ENCODE measurements at regions not wholly inside any gene's neighbourhood (a gene's known extent, or its start where the extent isn't known, plus 50 kb on each side); places are given as distances from the start of the nearest gene placed in this dataset.

DNA sequence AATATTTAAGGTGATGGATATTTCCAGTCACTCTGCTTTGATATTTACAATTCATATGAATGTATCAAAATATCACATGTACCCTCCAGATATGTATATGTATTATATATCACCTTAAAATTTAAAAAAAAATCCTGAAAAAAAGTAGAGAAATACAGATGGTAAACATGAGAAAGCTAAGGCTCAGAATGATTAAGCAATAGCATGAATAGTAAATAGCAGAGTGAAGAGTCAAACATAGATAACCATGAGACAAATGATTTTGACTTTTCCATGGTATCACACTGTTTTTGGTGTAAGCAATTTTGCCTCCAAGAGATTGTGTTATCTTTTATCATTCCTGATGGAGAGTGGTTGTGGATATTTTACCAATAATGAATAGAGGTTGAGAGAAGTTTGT, 868.8 kb downstream of the CDH11 start:
- H3K4me1 Mint-ChIP-seq: no peaks in the 10 kb centered on the region
- no peaks in the 10 kb centered on the region for H3K36me3 Mint-ChIP-seq
- H3K27me3 Mint-ChIP-seq (ENCODE audit: low read depth): no peaks in the 10 kb centered on the region
- TF ChIP-seq, protein P1, sequence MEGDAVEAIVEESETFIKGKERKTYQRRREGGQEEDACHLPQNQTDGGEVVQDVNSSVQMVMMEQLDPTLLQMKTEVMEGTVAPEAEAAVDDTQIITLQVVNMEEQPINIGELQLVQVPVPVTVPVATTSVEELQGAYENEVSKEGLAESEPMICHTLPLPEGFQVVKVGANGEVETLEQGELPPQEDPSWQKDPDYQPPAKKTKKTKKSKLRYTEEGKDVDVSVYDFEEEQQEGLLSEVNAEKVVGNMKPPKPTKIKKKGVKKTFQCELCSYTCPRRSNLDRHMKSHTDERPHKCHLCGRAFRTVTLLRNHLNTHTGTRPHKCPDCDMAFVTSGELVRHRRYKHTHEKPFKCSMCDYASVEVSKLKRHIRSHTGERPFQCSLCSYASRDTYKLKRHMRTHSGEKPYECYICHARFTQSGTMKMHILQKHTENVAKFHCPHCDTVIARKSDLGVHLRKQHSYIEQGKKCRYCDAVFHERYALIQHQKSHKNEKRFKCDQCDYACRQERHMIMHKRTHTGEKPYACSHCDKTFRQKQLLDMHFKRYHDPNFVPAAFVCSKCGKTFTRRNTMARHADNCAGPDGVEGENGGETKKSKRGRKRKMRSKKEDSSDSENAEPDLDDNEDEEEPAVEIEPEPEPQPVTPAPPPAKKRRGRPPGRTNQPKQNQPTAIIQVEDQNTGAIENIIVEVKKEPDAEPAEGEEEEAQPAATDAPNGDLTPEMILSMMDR (IDR thresholded peaks at IDR 0.05; ENCODE audit: unreplicated experiment): no peak
- no peak for DNase-seq (ENCODE audit: low spot score in 2 of 2, unreplicated experiment in 2 of 2)
- no peak overlapping the region for H3K27ac Mint-ChIP-seq
- no peak overlapping the region for H3K4me3 Mint-ChIP-seq
- no peaks in the 10 kb centered on the region for H3K9me3 Mint-ChIP-seq

DNA sequence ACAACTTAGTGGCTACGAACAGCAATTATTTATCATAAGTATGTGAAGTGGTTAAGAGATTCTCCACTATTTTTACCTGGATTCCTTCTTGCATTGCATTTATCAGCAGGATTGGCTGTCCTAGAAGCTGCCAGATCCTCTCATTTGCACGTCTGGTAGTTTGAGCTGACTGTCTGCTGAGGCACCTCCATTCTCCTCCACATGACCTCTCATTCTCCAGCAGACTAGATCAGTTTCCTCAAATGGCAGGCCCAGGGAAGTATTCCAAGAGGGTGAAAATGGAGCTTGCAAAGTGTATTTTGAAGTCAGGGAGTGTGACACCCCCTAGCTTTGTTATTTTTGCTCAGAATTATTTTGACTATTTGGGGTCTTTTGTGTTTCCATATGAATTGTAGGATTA, 870.1 kb downstream of the CDH11 start:
- no peak overlapping the region for H3K4me3 Mint-ChIP-seq
- TF ChIP-seq, protein P1 (IDR thresholded peaks at IDR 0.05; ENCODE audit: unreplicated experiment): no peak
- no peaks in the 10 kb centered on the region for H3K27me3 Mint-ChIP-seq (ENCODE audit: low read depth)
- no peak overlapping the region for H3K27ac Mint-ChIP-seq
- no peaks in the 10 kb centered on the region for H3K36me3 Mint-ChIP-seq
- H3K4me1 Mint-ChIP-seq: no peaks in the 10 kb centered on the region
- DNase-seq (ENCODE audit: low spot score in 2 of 2, unreplicated experiment in 2 of 2): no peak
- H3K9me3 Mint-ChIP-seq: no peaks in the 10 kb centered on the region

DNA sequence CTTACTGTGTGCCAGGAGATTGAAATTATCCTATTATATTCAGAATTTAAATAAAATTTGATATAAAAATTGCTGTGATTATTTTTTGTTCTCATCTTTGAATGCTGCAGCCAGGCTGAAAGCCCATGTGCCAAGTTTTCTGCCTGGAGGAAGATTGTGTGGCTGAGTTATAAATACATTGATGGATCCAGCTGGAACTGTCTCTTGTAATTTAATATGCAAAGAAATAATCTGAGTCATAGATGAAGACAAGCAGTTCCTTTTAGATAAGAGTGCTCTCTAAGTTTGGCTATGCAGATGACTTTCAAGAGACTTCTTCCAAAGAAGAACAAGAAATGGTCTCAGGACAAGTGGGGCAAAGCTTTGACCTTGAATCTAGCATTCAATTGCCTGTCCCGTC, 871.0 kb downstream of the CDH11 start:
- Mint-ChIP-seq H3K4me3 (no peak overlapping the region), H3K27ac (no peak overlapping the region), H3K36me3 (no peaks in the 10 kb centered on the region), H3K4me1 (no peaks in the 10 kb centered on the region), H3K9me3 (peaks cover 1% of the 10 kb centered on the region), H3K27me3 (ENCODE audit: low read depth) (no peaks in the 10 kb centered on the region)
- DNase-seq (ENCODE audit: low spot score in 2 of 2, unreplicated experiment in 2 of 2): no peak
- TF ChIP-seq, protein P1 (IDR thresholded peaks at IDR 0.05; ENCODE audit: unreplicated experiment): no peak

DNA sequence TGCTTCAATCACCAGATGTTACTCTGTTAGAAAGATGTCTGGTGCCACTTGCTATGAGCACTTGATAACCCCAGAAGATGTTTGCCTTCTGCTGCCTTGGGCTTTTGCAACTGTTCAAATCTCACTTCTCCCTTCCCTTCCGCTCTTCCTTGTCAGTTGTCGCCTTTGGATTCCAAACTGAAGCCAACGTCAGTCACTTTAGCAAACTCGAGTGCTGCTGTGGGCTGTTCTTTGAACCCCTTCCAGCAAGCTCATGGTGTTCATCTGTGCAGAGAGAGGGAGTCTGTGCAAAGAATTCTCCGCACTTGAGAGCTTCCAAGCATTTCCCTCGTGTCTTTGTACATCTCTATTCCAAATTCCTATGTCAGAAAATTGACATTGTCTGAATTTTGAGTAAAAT, 879.4 kb downstream of the CDH11 start:
- no peaks in the 10 kb centered on the region for H3K36me3 Mint-ChIP-seq
- DNase-seq (ENCODE audit: low spot score in 2 of 2, unreplicated experiment in 2 of 2): no peak
- H3K27me3 Mint-ChIP-seq (ENCODE audit: low read depth): no peaks in the 10 kb centered on the region
- no peak overlapping the region for H3K27ac Mint-ChIP-seq
- no peak overlapping the region for H3K4me3 Mint-ChIP-seq
- TF ChIP-seq, protein P1 (IDR thresholded peaks at IDR 0.05; ENCODE audit: unreplicated experiment): no peak
- H3K9me3 Mint-ChIP-seq: peaks cover 18% of the 10 kb centered on the region
- no peaks in the 10 kb centered on the region for H3K4me1 Mint-ChIP-seq

DNA sequence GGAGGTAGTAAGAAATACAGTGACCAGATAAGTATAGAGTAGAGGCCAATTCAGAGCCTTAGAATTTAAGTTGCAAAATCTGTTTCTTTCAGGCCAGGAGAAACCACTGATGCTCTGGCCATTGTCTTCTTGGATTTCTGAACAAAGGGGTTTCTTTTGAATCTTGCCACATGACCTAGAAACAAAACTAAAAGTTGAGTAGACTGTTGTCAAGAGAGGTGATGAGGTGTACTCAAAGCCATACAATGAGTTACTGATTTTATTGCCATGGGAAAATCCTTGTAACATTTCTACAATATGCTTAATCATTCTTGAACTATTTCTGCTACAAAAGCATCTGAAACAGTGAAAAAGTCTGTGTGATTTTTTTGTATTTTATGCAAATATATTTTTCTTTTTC, 881.3 kb downstream of the CDH11 start:
- Mint-ChIP-seq H3K9me3 (peaks cover 13% of the 10 kb centered on the region), H3K27me3 (ENCODE audit: low read depth) (peaks cover 2% of the 10 kb centered on the region), H3K36me3 (no peaks in the 10 kb centered on the region), H3K27ac (no peak overlapping the region), H3K4me1 (no peaks in the 10 kb centered on the region), H3K4me3 (no peak overlapping the region)
- DNase-seq (ENCODE audit: low spot score in 2 of 2, unreplicated experiment in 2 of 2): no peak
- TF ChIP-seq, protein P1 (IDR thresholded peaks at IDR 0.05; ENCODE audit: unreplicated experiment): no peak

DNA sequence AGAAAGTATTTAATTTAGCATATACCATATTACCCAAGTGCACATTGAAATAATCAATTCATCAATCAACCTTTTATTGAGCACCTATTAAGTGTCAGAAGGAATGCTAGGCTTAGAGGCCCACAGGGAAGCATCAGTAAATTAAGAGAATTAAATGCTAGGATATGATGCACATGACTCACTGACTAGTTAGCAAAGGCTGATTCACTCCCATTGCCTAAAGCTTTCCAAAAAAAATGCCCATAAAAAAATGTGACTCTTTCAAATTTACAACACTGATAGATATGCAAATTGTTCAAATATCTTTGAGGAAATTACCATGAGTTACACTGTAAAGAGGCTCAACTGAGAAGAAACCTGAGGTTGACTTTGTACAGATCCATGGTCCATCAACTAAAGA, 883.3 kb downstream of the CDH11 start:
- H3K4me1 Mint-ChIP-seq: no peaks in the 10 kb centered on the region
- H3K27ac Mint-ChIP-seq: no peak overlapping the region

More for the DNA sequence above, 883.3 kb downstream of the CDH11 start:
- DNase-seq (ENCODE audit: low spot score in 2 of 2, unreplicated experiment in 2 of 2): no peak
- no peaks in the 10 kb centered on the region for H3K36me3 Mint-ChIP-seq
- no peaks in the 10 kb centered on the region for H3K9me3 Mint-ChIP-seq
- H3K4me3 Mint-ChIP-seq: no peak overlapping the region
- TF ChIP-seq, protein P1 (IDR thresholded peaks at IDR 0.05; ENCODE audit: unreplicated experiment): no peak
- H3K27me3 Mint-ChIP-seq (ENCODE audit: low read depth): peaks cover 2% of the 10 kb centered on the region

All from mesothelial cell of epicardium (in vitro differentiated cells).